IPS-NIHi7 (cell line): ENCODE measurements at regions not wholly inside any gene's neighbourhood (a gene's known extent, or its start where the extent isn't known, plus 50 kb on each side); places are given as distances from the start of the nearest gene placed in this dataset.

Source experiments
- DNase-seq: peaks from one replicate; pipeline ENCODE4 v3.0.0; 2012; ENCODE audit warnings: mixed read lengths; ENCODE audit errors: extremely low spot score

GRCh38 chr2:129233751-129234406 lies 745.6 kb upstream of the RAB6C start:
- DNase-seq = peak; percentile 38

- DNase-seq = no peak
These were observed 742.9 kb upstream of the RAB6C start for GRCh38 chr2:129236601-129237000.

- no peak for DNase-seq
These were observed 741.3 kb upstream of the RAB6C start for GRCh38 chr2:129237966-129238725.

- DNase-seq = no peak
These were observed 740.3 kb upstream of the RAB6C start for GRCh38 chr2:129239141-129239540.

GRCh38 chr2:129240061-129240460 lies 739.4 kb upstream of the RAB6C start:
- DNase-seq = no peak

- DNase-seq = no peak
These were observed 737.2 kb upstream of the RAB6C start for GRCh38 chr2:129242269-129242668.

GRCh38 chr2:129247751-129248150 lies 731.7 kb upstream of the RAB6C start:
- no peak for DNase-seq

GRCh38 chr2:129248198-129248597 lies 731.3 kb upstream of the RAB6C start:
- no peak for DNase-seq

GRCh38 chr2:129252781-129253460 lies 726.5 kb upstream of the RAB6C start:
- no peak for DNase-seq

- DNase-seq = peak; percentile 77
These were observed 726.0 kb upstream of the RAB6C start for GRCh38 chr2:129253461-129253812.

- DNase-seq = no peak
These were observed 724.7 kb upstream of the RAB6C start for GRCh38 chr2:129254718-129255117.

- no peak for DNase-seq
These were observed 723.7 kb upstream of the RAB6C start for GRCh38 chr2:129255610-129256313.

- no peak for DNase-seq
These were observed 722.8 kb upstream of the RAB6C start for GRCh38 chr2:129256642-129257041.

- DNase-seq = no peak
These were observed 716.5 kb upstream of the RAB6C start for GRCh38 chr2:129262934-129263333.

- no peak for DNase-seq
These were observed 715.5 kb upstream of the RAB6C start for GRCh38 chr2:129263939-129264338.

- DNase-seq = no peak
These were observed 711.9 kb upstream of the RAB6C start for GRCh38 chr2:129267559-129267958.

- DNase-seq = no peak
These were observed 706.0 kb upstream of the RAB6C start for GRCh38 chr2:129273266-129274037.

- no peak for DNase-seq
These were observed 705.4 kb upstream of the RAB6C start for GRCh38 chr2:129274038-129274415.

- no peak for DNase-seq
These were observed 704.5 kb upstream of the RAB6C start for GRCh38 chr2:129274918-129275317.

GRCh38 chr2:129275706-129276105 lies 703.8 kb upstream of the RAB6C start:
- DNase-seq = no peak

GRCh38 chr2:129276978-129277584 lies 702.4 kb upstream of the RAB6C start:
- DNase-seq = no peak
